BJ (cell line): ENCODE measurements at regions not wholly inside any gene's neighbourhood (a gene's known extent, or its start where the extent isn't known, plus 50 kb on each side); places are given as distances from the start of the nearest gene placed in this dataset.

Experiments
- CTCF ChIA-PET: fragments of 350-600 bp; formaldehyde crosslinking; extraction: SDS; loops from one replicate; lab custom pipeline; 2021; ENCODE audit warnings: antibody characterized with exemption, inconsistent platforms; lab: Yijun Ruan, JAX
- POLR2A ChIA-PET: fragments of 300-600 bp; sonication (Branson Sonifier 250); formaldehyde crosslinking; extraction: SDS; loops from one replicate; lab custom pipeline; 2021; ENCODE audit warnings: antibody characterized with exemption; lab: Charles Lee
- DNase-seq: peaks from one replicate; pipeline ENCODE4 v3.0.0-alpha.2; 2011; ENCODE audit warnings: low read depth
- H3K27me3 ChIP-seq: 2 replicates; pipeline ENCODE4 v1.6.0; 2011; ENCODE audit warnings: low read length; ENCODE audit not compliant: control insufficient read depth, insufficient read depth
- H3K36me3 ChIP-seq: 2 replicates; pipeline ENCODE4 v1.5.1; 2011; ENCODE audit warnings: low read length; ENCODE audit not compliant: control insufficient read depth, insufficient read depth
- H3K4me3 ChIP-seq: 2 replicates; pipeline ENCODE4 v1.5.1; 2011; ENCODE audit warnings: low read depth, mild to moderate bottlenecking, control low read depth, low read length
- TF ChIP-seq, protein P1 (sequence below): IDR thresholded peaks from 2 replicates; pipeline ENCODE4 v1.5.1; 2011; ENCODE audit warnings: low read depth, mild to moderate bottlenecking, control low read depth, inconsistent platforms, low read length, moderate library complexity; ENCODE audit not compliant: insufficient read depth

DNA sequence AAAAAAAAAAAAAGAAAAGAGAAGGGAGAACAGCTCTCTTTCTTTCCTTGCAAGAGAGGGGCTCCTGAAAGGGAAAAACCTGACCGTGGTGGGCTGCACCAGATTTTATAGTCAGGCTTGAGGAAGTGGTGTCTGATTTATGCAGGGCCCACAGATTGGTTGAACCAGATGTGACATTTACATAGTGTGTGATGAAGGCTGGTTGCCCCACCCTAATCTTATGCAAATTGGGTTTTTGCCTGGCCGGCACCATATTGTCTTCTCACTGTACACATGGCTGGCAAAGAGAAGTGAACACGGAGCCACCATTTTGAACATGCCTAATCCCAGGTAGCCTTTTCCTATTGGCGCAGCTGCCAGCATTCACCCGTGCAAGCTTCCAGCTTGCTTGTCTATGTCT lies 154.4 kb downstream of the OXSM start:
- ChIA-PET POLR2A (no interaction called here), CTCF (interaction anchor here (0.7 kb wide), 1 partner anchor 20 kb away, joined by 3 read pairs; no protein-coding TSS in a partner anchor)
- H3K36me3 ChIP-seq: no peaks in the 10 kb centered on the region
- TF ChIP-seq, protein P1, sequence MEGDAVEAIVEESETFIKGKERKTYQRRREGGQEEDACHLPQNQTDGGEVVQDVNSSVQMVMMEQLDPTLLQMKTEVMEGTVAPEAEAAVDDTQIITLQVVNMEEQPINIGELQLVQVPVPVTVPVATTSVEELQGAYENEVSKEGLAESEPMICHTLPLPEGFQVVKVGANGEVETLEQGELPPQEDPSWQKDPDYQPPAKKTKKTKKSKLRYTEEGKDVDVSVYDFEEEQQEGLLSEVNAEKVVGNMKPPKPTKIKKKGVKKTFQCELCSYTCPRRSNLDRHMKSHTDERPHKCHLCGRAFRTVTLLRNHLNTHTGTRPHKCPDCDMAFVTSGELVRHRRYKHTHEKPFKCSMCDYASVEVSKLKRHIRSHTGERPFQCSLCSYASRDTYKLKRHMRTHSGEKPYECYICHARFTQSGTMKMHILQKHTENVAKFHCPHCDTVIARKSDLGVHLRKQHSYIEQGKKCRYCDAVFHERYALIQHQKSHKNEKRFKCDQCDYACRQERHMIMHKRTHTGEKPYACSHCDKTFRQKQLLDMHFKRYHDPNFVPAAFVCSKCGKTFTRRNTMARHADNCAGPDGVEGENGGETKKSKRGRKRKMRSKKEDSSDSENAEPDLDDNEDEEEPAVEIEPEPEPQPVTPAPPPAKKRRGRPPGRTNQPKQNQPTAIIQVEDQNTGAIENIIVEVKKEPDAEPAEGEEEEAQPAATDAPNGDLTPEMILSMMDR: no peak
- H3K27me3 ChIP-seq: no peaks in the 10 kb centered on the region
- H3K4me3 ChIP-seq: no peak overlapping the region
- DNase-seq: no peak

DNA sequence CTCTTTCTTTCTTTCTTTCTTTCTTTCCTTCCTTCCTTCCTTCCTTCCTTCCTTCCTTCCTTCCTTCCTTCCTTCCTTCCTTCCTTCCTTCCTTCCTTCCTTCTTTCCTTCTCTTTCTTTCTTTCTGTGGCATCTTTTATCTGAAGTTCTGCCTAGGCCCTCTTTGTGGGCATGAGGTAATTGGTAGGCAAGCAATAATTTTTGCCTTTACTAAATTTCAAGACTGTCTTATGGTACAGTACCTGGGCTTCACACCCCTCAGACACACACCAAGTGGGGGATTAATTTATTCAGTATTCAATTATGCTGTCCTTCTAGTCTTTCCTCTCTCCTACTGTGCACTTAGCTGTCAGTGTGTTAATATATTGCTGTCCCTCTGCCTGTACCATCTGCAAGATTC lies 155.5 kb downstream of the OXSM start:
- CTCF ChIA-PET: no interaction called here
- TF ChIP-seq, protein P1: no peak
- H3K4me3 ChIP-seq: no peak overlapping the region
- POLR2A ChIA-PET: no interaction called here
- no peak for DNase-seq
- no peaks in the 10 kb centered on the region for H3K27me3 ChIP-seq
- H3K36me3 ChIP-seq: no peaks in the 10 kb centered on the region

DNA sequence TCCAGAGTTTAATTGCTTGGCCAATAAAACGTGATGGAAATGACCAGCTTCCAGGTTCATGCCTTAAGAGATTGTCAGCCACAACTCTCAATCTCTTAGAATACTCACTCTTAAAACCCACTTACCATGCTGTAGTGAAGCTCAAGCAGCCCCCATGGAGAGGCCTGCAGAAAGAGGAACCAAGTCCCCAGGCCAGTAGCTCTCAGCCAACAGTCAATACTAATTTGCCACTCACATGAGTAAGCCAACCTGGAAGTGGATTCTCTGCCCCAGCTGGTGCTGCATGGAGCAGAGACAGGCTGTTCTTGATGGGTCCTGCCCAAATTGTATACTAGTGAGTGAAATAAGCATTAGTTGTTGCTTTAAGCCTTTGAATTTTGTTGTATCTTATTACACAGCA lies 155.9 kb downstream of the OXSM start:
- Histone ChIP-seq H3K4me3 (no peak overlapping the region), H3K36me3 (no peaks in the 10 kb centered on the region), H3K27me3 (no peaks in the 10 kb centered on the region)
- CTCF ChIA-PET: no interaction called here
- no peak for DNase-seq
- POLR2A ChIA-PET: no interaction called here
- TF ChIP-seq, protein P1: no peak

DNA sequence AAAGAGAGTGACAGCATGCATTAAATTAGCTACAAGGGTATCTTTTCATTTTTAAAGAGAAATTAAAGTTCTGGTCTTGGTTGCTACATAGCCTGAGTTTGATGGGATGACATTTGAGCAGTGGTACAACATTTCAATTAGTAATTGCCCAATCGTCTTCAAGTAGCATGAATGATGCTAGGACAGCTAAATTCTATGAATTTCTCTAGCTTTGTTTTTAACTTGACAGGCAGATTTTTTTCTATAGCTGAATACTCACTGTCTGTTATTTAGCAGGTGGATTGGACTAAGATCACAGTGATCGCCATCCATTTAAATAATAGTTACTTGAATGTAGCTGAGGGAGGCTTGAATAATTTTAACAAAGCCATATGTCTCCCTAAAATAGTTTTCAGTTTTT lies 162.2 kb downstream of the OXSM start:
- ChIA-PET CTCF (no interaction called here), POLR2A (no interaction called here)
- TF ChIP-seq, protein P1: no peak
- Histone ChIP-seq H3K4me3 (no peak overlapping the region), H3K36me3 (no peaks in the 10 kb centered on the region), H3K27me3 (no peaks in the 10 kb centered on the region)
- no peak for DNase-seq

DNA sequence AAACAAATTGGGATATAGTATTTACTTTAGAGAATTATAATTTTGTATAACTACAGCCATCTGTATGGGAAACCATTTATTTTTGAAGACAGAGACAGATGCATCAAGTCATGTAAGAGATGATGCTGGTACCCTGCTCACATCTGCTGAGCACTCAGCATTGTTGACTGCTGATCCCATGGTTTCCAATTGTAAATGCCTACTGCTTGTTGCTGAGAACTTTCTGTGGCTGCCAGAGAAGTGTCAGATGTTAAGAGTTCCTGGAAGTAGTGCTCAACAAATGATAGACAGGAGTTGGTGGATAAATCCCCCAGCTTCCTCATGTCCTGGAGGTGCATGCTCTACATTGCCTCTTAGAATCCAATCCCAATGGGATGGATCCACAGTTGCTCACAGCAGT lies 167.1 kb downstream of the OXSM start:
- ChIA-PET CTCF (no interaction called here), POLR2A (no interaction called here)
- Histone ChIP-seq H3K4me3 (no peak overlapping the region), H3K36me3 (no peaks in the 10 kb centered on the region), H3K27me3 (no peaks in the 10 kb centered on the region)
- DNase-seq: no peak
- TF ChIP-seq, protein P1: no peak
